NCI-H1048 (cell line): ENCODE measurements at regions not wholly inside any gene's neighbourhood (a gene's known extent, or its start where the extent isn't known, plus 50 kb on each side); places are given as distances from the start of the nearest gene placed in this dataset.

ENCODE experiments used
- DNase-seq: peaks from one replicate; lab custom pipeline; 2025; lab: John Stamatoyannopoulos, UW

- no peak for DNase-seq
Observed at GRCh38 chr16:54568906-54569807, 282.6 kb upstream of the IRX3 start.

- no peak for DNase-seq
Observed at GRCh38 chr16:54564841-54565240, 278.3 kb upstream of the IRX3 start.

GRCh38 chr16:54554581-54554980 lies 268.0 kb upstream of the IRX3 start:
- no peak for DNase-seq

GRCh38 chr16:54548281-54548680 lies 261.7 kb upstream of the IRX3 start:
- no peak for DNase-seq

- DNase-seq, result no peak
Observed at GRCh38 chr16:54547052-54547451, 260.5 kb upstream of the IRX3 start.

- no peak for DNase-seq
Observed at GRCh38 chr16:54546521-54546920, 259.9 kb upstream of the IRX3 start.

GRCh38 chr16:54545854-54546511 lies 259.4 kb upstream of the IRX3 start:
- no peak for DNase-seq

- no peak for DNase-seq
Observed at GRCh38 chr16:54544553-54545180, 258.1 kb upstream of the IRX3 start.

GRCh38 chr16:54542805-54543505 lies 256.4 kb upstream of the IRX3 start:
- DNase-seq, result no peak

GRCh38 chr16:54540525-54541180 lies 254.1 kb upstream of the IRX3 start:
- no peak for DNase-seq

GRCh38 chr16:54538276-54538675 lies 251.7 kb upstream of the IRX3 start:
- DNase-seq, result no peak

GRCh38 chr16:54533856-54534490 lies 247.4 kb upstream of the IRX3 start:
- DNase-seq, result no peak

- no peak for DNase-seq
Observed at GRCh38 chr16:54526916-54527315, 240.3 kb upstream of the IRX3 start.

- no peak for DNase-seq
Observed at GRCh38 chr16:54526087-54526486, 239.5 kb upstream of the IRX3 start.

GRCh38 chr16:54525104-54525503 lies 238.5 kb upstream of the IRX3 start:
- DNase-seq, result no peak

GRCh38 chr16:54522584-54522983 lies 236.0 kb upstream of the IRX3 start:
- no peak for DNase-seq

- DNase-seq, result no peak
Observed at GRCh38 chr16:54521327-54521726, 234.7 kb upstream of the IRX3 start.

- DNase-seq, result no peak
Observed at GRCh38 chr16:54519161-54519695, 232.6 kb upstream of the IRX3 start.

- DNase-seq, result no peak
Observed at GRCh38 chr16:54517181-54517580, 230.6 kb upstream of the IRX3 start.

- DNase-seq, result no peak
Observed at GRCh38 chr16:54512467-54512995, 225.9 kb upstream of the IRX3 start.

GRCh38 chr16:54511222-54511731 lies 224.7 kb upstream of the IRX3 start:
- DNase-seq, result no peak
